GM12891 (cell line): ENCODE measurements at regions not wholly inside any gene's neighbourhood (a gene's known extent, or its start where the extent isn't known, plus 50 kb on each side); places are given as distances from the start of the nearest gene placed in this dataset.

Source experiments
- PAX5 ChIP-seq: IDR thresholded peaks from 2 replicates; pipeline ENCODE4 v1.6.1; 2011; ENCODE audit warnings: low read length, moderate library complexity, mild to moderate bottlenecking; ENCODE audit not compliant: insufficient read depth, severe bottlenecking
- POLR2A ChIP-seq: IDR thresholded peaks from 2 replicates; pipeline ENCODE4 v1.6.1; 2011; ENCODE audit warnings: low read depth, low read length, control low read depth
- POLR2AphosphoS5 ChIP-seq: IDR thresholded peaks from 2 replicates; pipeline ENCODE4 v1.6.1; 2011; ENCODE audit warnings: low read depth, low read length, control low read depth

DNA sequence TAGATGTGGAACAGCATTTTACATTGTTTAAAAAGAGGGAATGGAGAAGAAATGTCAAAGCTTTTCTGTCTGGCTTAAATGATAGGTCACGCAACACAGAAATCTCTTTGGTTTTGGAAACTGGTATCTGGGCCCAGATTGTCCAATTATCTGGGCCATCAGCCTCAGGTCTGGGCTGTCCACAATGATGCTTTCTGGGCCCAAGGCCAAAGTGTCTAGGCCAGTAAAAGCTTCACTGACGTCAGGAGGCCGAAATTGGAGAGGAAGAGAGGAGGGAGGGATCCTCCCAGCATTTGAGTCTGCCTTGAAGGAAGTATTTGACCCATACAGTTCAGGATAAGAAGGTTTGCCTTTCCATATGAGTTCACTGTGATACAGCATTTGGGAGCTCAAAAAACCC, 60.7 kb upstream of the ALDH1A3 start:
- TF ChIP-seq POLR2AphosphoS5 (no peak), POLR2A (no peak), PAX5 (no peak)
